A549 (cell line): ENCODE measurements at regions not wholly inside any gene's neighbourhood (a gene's known extent, or its start where the extent isn't known, plus 50 kb on each side); places are given as distances from the start of the nearest gene placed in this dataset.

ENCODE experiments used
- BHLHE40 ChIP-seq: IDR thresholded peaks from 2 replicates; pipeline ENCODE4 v1.6.1; 2012; ENCODE audit warnings: low read depth, low read length, inconsistent platforms
- CHD4 ChIP-seq: fragments of 200-600 bp; sonication (generic); IDR thresholded peaks from 2 replicates; pipeline ENCODE4 v1.6.1; 2016; ENCODE audit warnings: antibody characterized with exemption, mild to moderate bottlenecking, borderline replicate concordance
- ESRRA ChIP-seq: fragments of 150-350 bp; IDR thresholded peaks from 2 replicates; pipeline ENCODE4 v1.6.1; 2014; ENCODE audit warnings: mild to moderate bottlenecking, low read length, borderline replicate concordance
- FOSL2 ChIP-seq, 2 experiments: fragments of 450-650 bp in 1 of 2; fragments of >200 bp in 1 of 2; sonication (Bioruptor Twin) in 1 of 2; formaldehyde crosslinking; IDR thresholded peaks; 2 replicates each; pipeline versions ENCODE4 v1.5.0 to v1.6.1; 2016 to 2020; ENCODE audit warnings: mild to moderate bottlenecking in 1 of 2, moderate library complexity in 1 of 2
- JUN ChIP-seq, 2 experiments: fragments of >200 bp; sonication (Bioruptor Twin); formaldehyde crosslinking; IDR thresholded peaks; 2 replicates in 1 of 2; 3 replicates in 1 of 2; pipeline ENCODE4 v1.6.1; 2016 to 2017
- JUNB ChIP-seq: fragments of >200 bp; sonication (Bioruptor Twin); formaldehyde crosslinking; IDR thresholded peaks from 2 replicates; pipeline ENCODE4 v1.6.1; 2016
- POLR2A ChIP-seq: IDR thresholded peaks from 2 replicates; pipeline ENCODE4 v1.6.1; 2012; ENCODE audit warnings: mild to moderate bottlenecking, low read length
- RAD21 ChIP-seq, 2 experiments: fragments of >200 bp in 1 of 2; sonication (Bioruptor Twin) in 1 of 2; formaldehyde crosslinking in 1 of 2; IDR thresholded peaks in 1 of 2; conservative IDR thresholded peaks in 1 of 2; 2 replicates in 1 of 2; 3 replicates in 1 of 2; pipeline ENCODE4 v1.6.1; 2012 to 2018; ENCODE audit warnings: inconsistent platforms in 1 of 2
- RCOR1 ChIP-seq: fragments of 150-350 bp; IDR thresholded peaks from 2 replicates; pipeline ENCODE4 v1.6.1; 2014; ENCODE audit warnings: antibody characterized with exemption, low read length, low read depth
- TF ChIP-seq, protein P1 (sequence below): fragments of 450-650 bp; IDR thresholded peaks from 2 replicates; pipeline ENCODE4 v1.6.1; 2014; ENCODE audit warnings: antibody characterized with exemption
- TF ChIP-seq, protein P2 (sequence below): fragments of >200 bp; sonication (Bioruptor Twin); formaldehyde crosslinking; IDR thresholded peaks from 3 replicates; pipeline ENCODE4 v1.5.1; 2016
- TF ChIP-seq, protein P3 (sequence below): fragments of 200-600 bp; sonication (generic); IDR thresholded peaks from 2 replicates; pipeline ENCODE4 v1.6.1; 2016; ENCODE audit warnings: antibody characterized with exemption, mild to moderate bottlenecking, moderate library complexity

DNA sequence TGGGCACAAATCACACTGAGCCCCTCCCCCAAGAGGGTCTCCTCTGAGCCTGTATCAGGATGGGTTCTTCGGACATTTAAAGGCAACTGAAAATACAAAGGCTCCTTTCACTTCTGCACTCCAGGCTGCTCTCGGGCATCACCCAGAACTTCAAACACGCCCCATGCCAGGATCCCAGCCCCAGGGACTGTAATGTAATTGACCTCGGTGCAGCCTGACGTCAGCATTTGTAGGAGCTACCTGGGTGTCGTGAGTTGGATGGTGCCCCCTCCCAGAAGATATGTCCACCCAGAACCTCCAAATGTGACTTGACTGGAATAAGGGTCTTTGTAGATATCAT, 95.2 kb downstream of the PSMG1 start:
- TF ChIP-seq, protein P1, sequence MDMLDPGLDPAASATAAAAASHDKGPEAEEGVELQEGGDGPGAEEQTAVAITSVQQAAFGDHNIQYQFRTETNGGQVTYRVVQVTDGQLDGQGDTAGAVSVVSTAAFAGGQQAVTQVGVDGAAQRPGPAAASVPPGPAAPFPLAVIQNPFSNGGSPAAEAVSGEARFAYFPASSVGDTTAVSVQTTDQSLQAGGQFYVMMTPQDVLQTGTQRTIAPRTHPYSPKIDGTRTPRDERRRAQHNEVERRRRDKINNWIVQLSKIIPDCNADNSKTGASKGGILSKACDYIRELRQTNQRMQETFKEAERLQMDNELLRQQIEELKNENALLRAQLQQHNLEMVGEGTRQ: no peak
- TF ChIP-seq POLR2A (no peak), BHLHE40 (no peak), RAD21 (conservative IDR thresholded peaks at IDR 0.05 in 1 of 2, IDR thresholded peaks at IDR 0.05 in 1 of 2) (no peak), ESRRA (no peak), CHD4 (no peak), JUN (IDR thresholded peaks at IDR 0.05) (no peak), JUNB (no peak), FOSL2 (IDR thresholded peaks at IDR 0.05) (no peak), FOSL2 (CRISPR knock-in tag; IDR thresholded peaks at IDR 0.05) (no peak), RCOR1 (no peak)
- TF ChIP-seq, protein P2, sequence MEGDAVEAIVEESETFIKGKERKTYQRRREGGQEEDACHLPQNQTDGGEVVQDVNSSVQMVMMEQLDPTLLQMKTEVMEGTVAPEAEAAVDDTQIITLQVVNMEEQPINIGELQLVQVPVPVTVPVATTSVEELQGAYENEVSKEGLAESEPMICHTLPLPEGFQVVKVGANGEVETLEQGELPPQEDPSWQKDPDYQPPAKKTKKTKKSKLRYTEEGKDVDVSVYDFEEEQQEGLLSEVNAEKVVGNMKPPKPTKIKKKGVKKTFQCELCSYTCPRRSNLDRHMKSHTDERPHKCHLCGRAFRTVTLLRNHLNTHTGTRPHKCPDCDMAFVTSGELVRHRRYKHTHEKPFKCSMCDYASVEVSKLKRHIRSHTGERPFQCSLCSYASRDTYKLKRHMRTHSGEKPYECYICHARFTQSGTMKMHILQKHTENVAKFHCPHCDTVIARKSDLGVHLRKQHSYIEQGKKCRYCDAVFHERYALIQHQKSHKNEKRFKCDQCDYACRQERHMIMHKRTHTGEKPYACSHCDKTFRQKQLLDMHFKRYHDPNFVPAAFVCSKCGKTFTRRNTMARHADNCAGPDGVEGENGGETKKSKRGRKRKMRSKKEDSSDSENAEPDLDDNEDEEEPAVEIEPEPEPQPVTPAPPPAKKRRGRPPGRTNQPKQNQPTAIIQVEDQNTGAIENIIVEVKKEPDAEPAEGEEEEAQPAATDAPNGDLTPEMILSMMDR: no peak
- TF ChIP-seq, protein P3, sequence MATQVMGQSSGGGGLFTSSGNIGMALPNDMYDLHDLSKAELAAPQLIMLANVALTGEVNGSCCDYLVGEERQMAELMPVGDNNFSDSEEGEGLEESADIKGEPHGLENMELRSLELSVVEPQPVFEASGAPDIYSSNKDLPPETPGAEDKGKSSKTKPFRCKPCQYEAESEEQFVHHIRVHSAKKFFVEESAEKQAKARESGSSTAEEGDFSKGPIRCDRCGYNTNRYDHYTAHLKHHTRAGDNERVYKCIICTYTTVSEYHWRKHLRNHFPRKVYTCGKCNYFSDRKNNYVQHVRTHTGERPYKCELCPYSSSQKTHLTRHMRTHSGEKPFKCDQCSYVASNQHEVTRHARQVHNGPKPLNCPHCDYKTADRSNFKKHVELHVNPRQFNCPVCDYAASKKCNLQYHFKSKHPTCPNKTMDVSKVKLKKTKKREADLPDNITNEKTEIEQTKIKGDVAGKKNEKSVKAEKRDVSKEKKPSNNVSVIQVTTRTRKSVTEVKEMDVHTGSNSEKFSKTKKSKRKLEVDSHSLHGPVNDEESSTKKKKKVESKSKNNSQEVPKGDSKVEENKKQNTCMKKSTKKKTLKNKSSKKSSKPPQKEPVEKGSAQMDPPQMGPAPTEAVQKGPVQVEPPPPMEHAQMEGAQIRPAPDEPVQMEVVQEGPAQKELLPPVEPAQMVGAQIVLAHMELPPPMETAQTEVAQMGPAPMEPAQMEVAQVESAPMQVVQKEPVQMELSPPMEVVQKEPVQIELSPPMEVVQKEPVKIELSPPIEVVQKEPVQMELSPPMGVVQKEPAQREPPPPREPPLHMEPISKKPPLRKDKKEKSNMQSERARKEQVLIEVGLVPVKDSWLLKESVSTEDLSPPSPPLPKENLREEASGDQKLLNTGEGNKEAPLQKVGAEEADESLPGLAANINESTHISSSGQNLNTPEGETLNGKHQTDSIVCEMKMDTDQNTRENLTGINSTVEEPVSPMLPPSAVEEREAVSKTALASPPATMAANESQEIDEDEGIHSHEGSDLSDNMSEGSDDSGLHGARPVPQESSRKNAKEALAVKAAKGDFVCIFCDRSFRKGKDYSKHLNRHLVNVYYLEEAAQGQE: no peak
